ENCODE measurements at regions not wholly inside any gene's neighbourhood (a gene's known extent, or its start where the extent isn't known, plus 50 kb on each side); places are given as distances from the start of the nearest gene placed in this dataset.
"Not testable (repeated sequence)": the region's sequence is repeated elsewhere in the genome, so short reads cannot be mapped to it uniquely, and the experiment has no call there.

DNA sequence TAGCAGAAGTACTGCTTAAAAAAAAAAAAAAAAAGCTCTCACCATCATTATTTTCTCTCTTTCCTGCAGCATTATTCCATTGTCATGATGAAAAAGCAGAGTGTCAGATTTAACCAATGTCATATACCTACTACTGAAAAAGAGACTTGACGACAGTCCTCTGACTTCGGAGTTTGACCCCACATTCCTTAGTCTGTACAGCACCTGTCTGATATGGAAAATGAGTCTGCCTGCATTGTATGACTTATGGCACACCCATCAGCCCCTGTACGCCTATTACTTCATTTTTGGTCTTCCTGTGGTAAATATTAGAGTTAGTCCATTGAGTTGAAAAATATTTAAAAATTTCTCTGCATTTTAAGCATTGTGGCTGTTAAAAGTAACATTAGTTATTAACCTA is 54.5 kb upstream of the NOX4 start:
- intact Hi-C loops (cut with micrococcal nuclease), result no loop called here
- ATAC-seq (no peak), DNase-seq (no peak)

DNA sequence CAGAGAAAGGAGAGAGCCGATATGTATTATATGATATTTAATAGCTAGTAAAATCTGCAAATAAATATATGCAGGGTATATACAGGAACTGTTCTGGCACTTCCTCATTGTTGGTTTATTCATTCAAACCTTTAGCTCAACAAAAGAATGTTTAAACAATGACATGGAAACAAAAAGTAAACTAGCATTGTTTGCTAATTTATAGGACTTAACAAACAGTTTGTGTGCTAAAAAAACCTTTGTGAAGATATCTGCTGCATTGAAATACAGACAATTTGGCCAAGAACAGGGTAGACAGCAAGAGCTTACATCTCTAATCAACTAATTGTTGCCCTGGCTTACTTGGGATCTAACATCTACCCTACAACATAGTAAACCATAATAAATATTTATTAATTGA is 64.6 kb upstream of the NOX4 start:
- ATAC-seq; intact Hi-C loops (cut with micrococcal nuclease); DNase-seq: not testable (repeated sequence)

DNA sequence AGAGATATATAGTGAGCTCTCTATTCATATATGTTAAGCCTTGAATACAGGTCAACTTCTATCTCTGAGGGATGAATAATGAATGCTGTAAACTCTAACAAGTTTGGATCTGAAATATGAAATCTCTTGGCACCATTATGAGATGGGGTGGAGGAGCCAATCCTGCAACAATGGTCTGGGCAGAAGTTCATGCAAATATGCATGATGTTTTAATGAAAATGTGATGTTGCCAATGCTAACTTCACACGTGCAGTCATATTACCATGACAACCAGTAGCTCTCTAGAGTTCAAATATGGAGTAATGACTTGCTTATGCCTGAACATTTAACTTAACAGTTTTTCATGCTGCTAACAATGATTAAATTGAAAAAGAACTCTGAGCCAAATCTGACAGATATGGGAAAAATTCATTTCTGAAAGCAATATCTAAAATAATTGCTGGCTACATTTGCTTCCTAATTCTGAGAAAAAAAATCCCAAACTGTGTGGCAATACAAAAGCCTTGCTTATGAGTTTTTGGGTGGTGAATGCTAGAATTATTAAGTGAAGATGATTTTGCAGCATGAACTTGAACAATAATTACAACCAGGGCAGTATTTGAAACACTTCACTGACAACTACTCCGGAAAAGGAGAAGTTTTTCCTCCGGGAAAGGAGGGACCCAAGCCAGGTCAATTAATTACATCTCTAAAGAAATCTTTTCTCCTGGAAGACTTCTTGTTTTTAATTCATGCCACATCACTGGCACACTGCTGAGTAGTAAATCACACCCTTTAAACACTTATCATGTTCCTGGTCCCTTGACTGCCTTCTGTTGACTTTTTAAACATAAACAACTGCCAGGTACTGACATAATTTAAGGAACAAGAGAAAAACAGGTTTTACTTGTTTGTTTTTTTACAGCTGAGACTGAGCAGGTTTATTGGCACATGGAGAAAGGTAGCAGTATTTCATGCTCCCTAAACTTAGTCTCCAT is 65.8 kb upstream of the NOX4 start:
- DNase-seq; ATAC-seq; intact Hi-C loops (cut with micrococcal nuclease): not testable (repeated sequence)

DNA sequence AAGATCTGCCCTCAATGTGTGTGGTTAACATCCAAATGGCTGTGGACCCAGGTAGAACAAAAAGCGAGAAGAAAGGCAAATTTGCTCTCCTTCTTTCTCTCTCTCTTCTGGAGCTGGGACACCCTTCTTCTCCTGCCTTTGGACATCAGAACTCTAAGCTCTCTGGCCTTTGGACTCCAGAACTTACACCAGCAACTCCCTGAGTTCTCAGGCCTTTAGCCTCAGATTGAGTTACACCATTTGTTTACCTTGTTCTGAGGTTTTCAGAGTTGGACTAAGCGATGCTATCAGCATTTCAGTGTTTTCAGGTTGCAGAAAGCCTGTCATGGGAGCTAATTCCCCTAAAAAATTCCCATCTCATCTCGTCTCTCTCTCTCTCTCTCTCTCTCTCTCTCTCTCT is 69.4 kb upstream of the NOX4 start:
- intact Hi-C loops (cut with micrococcal nuclease), result not testable (repeated sequence)

DNA sequence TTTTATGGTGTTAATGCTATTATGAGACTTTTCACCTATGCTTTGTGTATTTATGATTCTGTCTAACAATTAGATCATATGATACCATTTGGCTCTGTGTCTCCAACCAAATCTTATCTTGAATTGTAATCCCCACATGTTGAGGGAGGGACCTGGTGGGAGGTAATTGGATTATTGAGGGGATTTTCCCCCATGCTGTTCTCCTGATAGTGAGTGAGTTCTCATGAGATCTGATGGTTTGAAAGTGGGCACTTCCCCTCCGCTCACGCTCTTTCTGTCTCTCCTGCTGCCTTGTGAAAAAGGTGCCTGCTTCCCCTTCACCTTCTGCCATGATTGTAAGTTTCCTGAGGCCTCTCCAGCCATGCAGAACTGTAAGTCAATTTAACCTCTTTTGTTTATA is 71.6 kb upstream of the NOX4 start:
- DNase-seq; intact Hi-C loops (cut with micrococcal nuclease); ATAC-seq: not testable (repeated sequence)

More for the DNA sequence above, 69.4 kb upstream of the NOX4 start:
- ATAC-seq, DNase-seq: not testable (repeated sequence)

DNA sequence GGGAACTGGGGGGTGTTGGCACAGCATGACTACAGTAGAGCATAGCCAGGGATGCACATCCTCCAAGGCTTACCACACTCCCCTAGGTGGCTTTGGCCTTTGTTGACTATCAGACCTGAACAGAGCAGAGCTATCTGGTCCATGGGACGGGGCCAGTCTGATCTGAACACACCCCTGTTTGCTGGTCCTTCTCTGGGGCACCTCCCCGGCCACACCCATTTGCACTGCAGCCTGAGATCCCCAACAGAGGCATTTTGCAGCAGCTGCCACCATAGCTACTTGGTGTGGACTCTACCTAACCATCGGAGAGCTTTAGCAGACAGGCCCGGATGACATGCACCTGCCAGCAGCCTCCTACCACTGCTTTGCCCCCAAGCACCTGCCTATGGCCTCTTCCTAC is 75.8 kb upstream of the NOX4 start:
- no peak for DNase-seq
- intact Hi-C loops (cut with micrococcal nuclease), result no loop called here
- ATAC-seq, result no peak

DNA sequence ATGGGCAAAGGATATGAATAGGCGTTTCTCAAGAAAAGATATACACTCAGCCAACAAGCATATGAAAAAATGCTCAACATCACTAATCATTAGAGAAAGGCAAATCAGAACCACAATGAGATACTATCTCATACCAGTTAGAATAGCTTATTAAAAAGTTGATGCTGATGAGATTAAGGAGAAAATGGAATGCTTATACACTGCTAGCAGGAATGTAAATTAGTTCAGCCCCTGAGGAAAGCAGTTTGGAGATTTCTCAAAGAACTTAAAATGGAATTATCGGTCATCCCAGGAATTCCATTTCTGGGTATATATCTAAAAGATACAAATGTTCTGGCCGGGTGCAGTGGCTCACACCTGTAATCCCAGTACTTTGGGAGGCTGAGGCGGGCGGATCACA is 78.2 kb upstream of the NOX4 start:
- intact Hi-C loops (cut with micrococcal nuclease); DNase-seq; ATAC-seq: not testable (repeated sequence)

DNA sequence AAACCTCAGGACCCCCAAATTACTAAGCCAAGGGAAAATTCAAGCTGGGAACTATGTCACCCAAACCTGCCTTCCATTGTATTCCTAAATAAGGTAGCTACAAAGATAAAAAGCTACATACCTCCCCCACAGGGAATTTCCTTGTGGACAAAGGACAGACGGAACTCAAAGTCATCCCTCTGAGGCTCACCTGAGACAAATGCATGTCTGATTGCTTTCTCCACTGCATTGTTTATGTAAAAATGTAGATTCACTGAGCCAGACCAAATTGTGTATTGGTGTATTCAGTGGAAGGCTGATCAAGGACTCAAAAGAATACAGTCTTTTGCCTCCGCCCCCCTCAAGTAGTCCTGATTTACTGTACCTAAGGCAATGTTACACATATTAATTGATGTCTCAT is 80.5 kb upstream of the NOX4 start:
- ATAC-seq; DNase-seq; intact Hi-C loops (cut with micrococcal nuclease): not testable (repeated sequence)

DNA sequence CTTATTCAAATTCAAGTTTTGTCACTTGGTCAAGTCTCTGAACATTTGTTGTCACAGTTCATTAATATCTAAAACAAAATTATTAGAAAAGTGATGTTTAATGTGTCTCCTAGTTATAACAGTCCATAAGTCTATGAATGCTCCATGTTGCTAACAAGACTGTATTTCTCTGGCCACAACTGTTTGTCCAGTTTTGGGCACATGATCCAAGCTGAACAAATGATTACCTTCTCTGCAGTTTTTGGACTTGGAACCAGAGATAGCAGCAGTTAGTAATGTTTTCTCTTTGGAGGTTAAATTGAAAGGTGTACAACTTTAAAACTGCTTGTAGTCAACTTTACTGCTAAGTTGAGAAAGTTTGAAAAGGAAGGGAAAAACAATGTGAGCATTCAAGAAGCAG is 84.7 kb upstream of the NOX4 start:
- DNase-seq; intact Hi-C loops (cut with micrococcal nuclease); ATAC-seq: not testable (repeated sequence)

DNA sequence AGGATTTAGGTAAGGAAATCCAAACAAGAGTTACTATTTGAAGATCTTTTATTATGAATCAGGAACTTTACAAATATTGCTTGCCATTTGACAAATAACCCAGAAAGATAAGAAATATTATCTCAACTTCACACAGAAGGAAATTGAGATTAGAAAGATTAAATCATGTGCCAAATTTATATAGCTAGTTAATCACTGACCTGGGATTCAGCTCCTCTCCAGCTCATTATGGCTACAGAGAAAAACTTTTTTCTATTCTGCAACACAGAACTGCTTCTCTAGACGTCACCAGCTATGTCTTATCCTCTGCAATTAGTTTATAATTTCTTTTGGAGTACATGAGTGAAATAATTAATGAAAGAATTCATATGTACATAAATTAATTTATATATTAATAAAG is 86.3 kb upstream of the NOX4 start:
- DNase-seq; ATAC-seq; intact Hi-C loops (cut with micrococcal nuclease): not testable (repeated sequence)

DNA sequence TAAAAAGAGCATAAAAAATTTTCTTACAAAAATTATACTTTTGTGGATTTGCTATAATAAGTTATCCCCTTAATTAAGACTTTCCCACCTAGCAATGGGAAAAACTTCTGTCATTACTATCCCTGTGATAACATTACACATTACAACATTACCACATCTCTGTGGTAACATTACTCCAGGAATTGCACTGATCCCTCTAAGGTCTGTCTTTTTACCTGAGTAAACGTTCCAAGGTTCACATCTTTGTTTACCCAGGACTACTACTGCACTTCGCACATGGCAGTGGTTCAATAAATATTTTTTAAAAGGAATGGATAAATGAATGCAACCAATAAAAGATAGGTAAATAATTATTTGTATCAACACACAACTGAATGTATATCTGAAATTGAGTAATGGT is 92.4 kb upstream of the NOX4 start:
- ATAC-seq (no peak), DNase-seq (no peak)
- intact Hi-C loops (cut with micrococcal nuclease), result no loop called here

DNA sequence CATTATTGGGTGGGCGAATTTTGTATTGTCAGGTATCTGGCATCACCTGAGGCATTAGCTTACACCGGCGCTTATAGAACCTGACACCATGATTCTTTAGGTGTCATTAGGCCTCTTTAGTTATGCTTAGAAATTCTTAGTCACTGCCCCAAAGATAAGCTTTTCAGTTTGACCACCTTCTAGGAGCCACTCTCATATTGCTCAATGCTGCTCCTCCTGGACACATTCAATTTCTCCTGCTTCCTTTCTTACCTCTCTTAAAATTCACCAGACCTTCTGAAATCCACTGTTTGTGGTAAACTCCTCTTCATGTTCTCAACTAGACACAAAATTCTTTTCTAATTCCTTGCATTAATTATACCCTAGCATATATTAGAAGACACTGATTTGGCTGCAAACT is 93.9 kb upstream of the NOX4 start:
- ATAC-seq; DNase-seq; intact Hi-C loops (cut with micrococcal nuclease): not testable (repeated sequence)

DNA sequence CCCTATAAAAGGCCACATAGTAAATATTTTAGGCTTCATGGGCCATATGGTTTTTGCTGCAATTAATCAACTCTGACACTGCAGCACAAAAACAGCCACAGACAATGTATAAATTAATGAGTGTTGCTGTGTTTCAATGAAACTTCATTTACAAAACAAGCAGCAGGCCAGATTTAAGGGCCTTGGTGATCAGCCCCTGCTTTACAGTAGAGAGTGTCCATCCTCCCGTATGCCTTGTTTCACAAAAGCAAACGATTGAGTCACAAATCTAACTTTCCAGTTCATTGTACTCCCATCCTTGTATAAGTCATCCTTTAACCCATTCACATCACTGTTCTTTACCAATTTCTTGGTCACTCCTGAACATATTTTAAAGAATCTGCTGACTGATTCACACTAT is 94.3 kb upstream of the NOX4 start:
- DNase-seq; ATAC-seq; intact Hi-C loops (cut with micrococcal nuclease): not testable (repeated sequence)

DNA sequence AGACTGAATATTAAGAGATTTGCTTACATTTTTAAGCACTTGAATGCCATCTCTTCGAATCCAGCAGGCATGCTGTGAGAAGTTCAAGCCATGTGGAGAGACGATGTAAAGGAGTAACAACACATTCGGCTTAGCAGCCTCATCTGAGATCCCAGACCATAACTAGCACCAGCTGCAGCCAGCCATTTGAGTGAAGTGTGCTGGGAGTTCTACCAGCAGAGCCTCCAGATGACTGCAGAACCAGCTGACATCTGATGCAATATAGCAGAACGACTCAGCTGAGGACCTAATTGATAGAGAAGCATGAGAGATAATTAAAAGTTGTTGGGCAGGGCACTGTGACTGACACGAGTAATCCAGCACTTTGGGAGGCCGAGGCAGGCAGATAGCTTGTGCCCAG is 98.2 kb upstream of the NOX4 start:
- intact Hi-C loops (cut with micrococcal nuclease), result not testable (repeated sequence)
- ATAC-seq, result peak; percentile 35

DNA sequence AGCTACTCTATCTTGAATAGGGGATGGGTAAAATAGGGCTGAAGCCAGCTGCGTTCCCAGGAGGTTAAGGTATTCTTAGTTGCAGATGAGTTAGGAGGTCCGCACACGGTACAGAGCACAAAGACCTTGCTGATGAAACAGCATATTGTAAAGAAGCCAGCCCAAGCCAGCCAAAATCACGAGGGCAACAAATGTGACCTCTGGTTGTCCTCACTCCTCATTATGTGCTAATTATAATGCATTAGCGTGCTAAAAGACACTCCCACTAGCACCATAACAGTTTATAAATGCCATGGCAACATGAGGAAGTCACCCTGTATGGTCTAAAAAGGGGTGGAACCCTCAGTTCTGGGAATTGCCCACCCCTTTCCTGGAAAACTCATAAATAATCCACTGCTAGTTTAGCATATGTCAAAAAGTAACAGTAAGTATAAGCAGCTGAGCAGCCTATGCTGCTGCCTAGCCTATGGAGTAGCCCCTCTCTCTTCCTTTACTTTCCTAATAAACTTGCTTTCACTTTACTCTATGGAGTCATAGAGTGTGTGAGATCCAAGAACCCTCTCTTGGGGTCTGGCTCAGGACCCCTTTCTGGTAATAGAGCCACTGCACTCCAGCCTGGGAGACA is 98.9 kb upstream of the NOX4 start:
- intact Hi-C loops (cut with micrococcal nuclease); ATAC-seq; DNase-seq: not testable (repeated sequence)

More for the DNA sequence above, 98.2 kb upstream of the NOX4 start:
- DNase-seq, result not testable (repeated sequence)

DNA sequence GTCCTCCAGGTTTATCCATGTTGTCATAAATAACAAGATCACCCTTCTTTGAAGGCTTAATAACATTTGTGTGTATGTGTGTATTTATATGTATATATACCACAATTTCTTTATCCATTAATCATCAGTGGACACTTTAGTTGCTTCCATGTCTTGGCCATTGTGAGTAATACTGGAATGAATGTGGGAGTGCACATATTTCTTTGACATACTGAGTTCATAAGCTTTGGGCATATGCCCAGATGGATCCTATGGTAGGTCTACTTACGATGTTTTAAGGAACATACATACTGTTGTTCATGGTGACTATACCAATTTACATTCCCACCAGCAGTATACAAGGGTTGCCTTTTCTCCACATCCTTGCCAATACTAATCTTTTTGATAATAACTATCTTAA is 108.8 kb upstream of the TRIM77 start:
- intact Hi-C loops (cut with micrococcal nuclease); DNase-seq; ATAC-seq: not testable (repeated sequence)

DNA sequence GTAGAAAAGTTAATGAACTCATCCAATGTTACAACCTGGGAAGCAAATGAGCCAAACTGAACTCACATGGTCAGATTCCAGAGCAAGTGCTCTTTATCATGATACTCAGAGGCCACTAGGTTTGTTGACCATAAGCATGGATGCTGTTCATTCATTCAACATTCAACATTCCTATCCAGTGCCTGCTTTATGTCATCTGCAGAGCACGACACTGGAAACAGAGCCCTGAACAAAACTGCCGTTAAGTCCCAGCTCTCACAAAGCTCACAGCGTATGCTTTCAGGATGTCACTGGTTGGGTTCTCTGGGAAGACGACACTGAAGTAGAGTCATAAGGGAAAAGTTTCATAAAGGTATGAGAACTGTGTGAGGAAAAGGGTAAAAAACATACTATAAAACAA is 105.8 kb upstream of the TRIM77 start:
- intact Hi-C loops (cut with micrococcal nuclease), result no loop called here
- DNase-seq (no peak), ATAC-seq (no peak)

DNA sequence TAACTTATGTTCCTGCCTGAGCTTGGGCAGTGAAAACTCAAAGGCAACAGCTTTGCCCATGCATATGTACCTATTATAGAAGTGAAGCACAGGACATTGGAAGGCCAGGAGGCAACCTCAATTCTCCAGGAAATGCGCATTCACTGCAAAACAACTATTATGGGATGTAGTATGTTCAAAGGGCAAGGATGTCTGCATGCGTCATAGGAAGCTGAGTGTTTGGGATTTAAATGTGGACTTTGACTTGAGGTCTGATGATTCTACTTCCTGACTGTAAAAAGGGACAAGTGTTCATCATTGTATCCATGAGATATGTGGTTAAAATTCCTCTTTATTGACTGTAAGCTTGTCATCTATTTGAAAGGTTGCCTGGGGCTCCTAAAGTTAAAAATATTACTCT is 103.3 kb upstream of the TRIM77 start:
- ATAC-seq; DNase-seq; intact Hi-C loops (cut with micrococcal nuclease): not testable (repeated sequence)

DNA sequence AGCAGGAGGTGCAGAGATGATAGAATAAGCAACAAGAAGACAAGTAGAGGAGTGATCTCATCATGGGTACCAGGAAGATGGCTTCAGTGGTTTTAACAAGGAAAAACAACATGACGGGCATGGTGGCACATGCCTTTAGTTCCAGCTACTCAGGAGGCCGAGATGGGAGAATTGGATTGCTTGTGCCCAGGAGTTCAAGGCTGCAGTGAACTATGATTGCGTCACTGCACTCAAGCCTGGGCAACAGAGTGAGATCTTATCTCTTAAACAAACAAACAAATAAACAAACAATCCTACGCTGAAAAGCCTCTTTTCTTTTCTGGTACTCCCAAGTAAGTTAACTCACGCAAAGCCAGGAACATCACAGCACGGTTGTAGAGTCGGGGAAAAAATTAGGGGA is 102.6 kb upstream of the TRIM77 start:
- DNase-seq; intact Hi-C loops (cut with micrococcal nuclease); ATAC-seq: not testable (repeated sequence)
